SKM-1 (cell line): ENCODE measurements at regions not wholly inside any gene's neighbourhood (a gene's known extent, or its start where the extent isn't known, plus 50 kb on each side); places are given as distances from the start of the nearest gene placed in this dataset.
"Not testable (repeated sequence)": the region's sequence is repeated elsewhere in the genome, so short reads cannot be mapped to it uniquely, and the experiment has no call there.

Experiments
- DNase-seq: peaks from one replicate; lab custom pipeline; 2025; ENCODE audit not compliant: unreplicated experiment; lab: John Stamatoyannopoulos, UW

- no peak for DNase-seq
Observed at GRCh38 chr19:33866696-33867095, 70.0 kb downstream of the KCTD15 start.

DNA sequence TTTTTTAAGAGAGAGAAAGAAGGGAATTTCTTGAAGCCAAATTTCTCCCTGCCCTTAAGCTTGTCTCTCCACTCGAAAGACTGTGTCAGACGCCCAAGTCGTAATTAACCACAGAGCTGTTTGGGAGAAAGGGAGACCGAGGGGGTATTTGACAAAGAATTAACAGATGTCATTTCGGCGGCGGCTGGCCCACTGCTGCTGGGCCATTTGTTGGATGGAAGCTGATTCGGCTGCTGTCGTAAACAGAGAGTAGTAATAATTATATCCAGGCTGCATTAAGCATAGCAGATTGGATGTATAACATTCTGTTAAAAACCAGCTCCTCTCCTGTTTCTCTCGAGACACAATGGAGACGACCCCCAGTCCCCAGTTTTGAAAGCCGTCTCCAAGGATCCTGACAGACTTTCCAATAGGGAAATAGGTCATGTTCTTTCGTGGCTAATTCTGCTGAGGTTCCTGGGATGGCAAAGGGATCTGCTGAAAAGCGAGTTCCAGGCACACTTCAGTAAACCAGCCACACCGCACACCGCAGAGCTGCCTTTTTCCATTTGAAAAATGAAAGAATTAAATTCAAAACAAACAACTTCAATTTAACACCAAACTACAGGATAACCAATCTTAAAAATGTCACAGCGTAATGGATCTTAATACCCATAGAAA, 71.5 kb downstream of the KCTD15 start:
- DNase-seq, result no peak

DNA sequence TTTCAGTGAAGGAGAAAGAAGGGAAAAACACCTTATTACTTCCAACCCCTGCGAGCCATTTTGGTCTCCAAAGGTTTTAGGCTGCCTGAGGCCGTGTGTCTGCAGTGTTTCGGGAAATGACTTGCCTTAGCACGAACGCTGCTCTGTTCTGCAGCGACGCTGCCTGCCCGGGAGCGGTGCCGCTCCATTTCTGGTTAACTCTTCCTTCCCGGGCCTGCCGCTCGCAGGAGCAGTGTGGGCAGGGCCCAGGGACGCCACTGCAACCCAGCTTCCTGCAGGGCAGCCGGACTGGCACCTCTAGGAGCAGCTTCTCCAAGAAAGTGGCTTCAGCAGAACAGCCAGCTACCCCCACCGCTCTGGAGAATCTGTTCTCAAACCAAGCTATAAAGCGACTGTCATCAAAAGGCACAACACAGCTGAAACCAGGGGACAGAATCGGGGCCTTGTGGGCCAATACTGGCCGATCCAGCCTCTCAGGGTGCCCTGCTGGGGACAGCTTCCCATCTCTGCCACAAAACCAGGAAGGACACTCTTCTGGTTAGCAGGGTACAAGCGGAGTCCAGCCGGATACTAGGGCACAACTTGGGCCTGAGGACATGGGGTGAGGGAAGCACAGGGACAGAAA, 72.2 kb downstream of the KCTD15 start:
- DNase-seq, result no peak

DNA sequence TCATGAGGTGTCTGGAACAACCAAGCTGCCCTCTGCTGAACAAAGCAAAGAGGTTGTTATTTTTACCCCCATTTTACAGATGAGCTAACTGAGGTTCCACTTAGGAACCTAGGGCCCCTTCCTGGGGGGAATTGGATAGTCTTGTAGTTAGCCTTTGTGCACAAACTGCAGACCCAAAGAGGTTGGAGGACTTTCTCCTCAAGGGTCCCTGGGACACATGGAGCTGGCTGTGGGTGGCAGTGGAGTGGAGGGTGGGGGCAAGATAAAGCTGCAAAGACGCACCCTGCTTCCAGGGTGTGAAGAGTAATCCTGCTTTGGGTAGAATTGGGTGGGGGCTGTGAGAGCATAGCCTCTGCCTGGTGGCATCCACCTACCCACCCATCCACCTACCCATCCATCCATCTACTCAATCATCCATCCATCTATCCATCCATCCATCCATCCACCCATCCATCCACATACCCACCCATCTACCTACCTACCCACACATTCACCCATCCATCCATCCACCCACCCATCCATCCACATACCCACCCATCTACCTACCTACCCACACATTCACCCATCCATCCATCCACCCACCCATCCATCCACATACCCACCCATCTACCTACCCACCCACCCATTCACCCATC, 73.7 kb downstream of the KCTD15 start:
- DNase-seq, result not testable (repeated sequence)

GRCh38 chr19:33871605-33872004, 74.9 kb downstream of the KCTD15 start:
- no peak for DNase-seq

GRCh38 chr19:33872445-33873320, 76.0 kb downstream of the KCTD15 start:
- DNase-seq, result no peak

GRCh38 chr19:33875071-33875470, 78.4 kb downstream of the KCTD15 start:
- DNase-seq, result no peak

GRCh38 chr19:33876192-33876591, 79.5 kb downstream of the KCTD15 start:
- no peak for DNase-seq

- DNase-seq, result no peak
Observed at GRCh38 chr19:33878030-33878544, 81.4 kb downstream of the KCTD15 start.

GRCh38 chr19:33878910-33879810, 82.5 kb downstream of the KCTD15 start:
- no peak for DNase-seq

- no peak for DNase-seq
Observed at GRCh38 chr19:33879818-33880575, 83.3 kb downstream of the KCTD15 start.

DNA sequence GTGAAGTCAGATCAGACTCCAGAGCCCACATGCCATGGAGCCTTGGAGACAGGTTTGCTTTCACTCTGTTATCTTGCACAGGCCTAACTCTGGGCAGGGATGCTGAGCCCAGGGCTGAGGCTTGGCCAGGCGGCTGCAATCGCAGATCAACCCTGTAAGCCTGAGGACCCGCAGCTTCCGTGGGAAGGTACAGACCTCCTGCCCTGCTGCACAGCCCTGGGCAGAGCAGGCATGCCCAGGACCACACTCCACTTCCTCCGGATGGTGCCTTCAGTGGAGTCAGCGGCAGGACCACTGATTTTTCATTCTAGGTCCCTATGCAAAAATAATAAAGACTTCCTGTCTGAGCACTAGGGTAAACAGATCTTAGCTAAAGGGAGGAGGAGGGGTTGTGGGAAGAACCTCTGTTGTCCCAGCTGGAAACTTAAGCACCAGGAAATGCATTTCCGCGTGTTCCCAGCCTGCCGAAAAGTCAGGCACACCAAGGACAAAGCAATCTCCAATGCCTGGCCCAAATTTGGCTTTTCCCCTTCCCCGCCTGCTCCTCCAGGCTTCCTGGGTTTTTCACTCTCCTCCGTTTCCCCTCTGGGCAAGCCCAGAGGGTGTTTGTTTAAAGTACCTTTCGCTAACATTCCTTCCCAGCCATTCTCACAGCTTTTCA, 87.3 kb downstream of the KCTD15 start:
- no peak for DNase-seq

DNA sequence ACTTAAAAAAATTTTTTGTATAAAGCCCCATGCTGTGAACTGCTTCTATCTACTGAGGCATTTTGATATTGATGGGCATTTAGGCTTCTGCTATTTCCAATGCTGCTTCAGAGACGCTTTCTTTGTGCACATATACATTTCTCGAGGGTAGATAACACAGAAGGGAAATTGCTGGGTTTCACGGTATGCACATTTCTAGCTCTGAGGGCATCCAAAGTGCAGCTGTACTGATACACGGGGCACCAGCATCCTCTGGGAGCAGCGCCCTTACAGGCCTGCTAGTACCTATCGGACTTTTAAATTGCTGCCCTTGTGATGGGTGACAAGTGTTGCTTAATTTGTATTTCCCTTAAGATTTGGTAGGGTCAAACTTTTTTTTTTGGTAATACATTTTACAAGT, 88.6 kb downstream of the KCTD15 start:
- no peak for DNase-seq

DNA sequence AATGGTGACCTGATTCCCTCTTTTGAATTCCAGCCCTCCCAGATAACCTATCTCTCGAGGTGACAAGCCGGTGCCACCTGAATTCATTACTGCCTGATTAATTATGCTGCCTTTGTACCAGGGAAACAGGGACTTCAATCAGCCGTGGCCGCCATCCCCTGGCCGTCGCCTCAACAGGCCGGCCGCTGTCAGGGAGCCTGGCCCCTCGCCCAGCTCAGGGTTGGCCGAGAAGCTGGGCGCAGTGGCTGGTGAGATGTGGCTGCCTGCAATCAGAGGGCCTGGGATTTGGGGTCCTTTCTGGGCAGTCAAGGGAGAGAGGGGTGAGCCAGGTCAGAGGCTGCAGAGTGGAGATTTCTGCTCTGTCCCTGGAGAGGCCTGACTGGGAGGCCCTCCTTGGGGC, 91.2 kb downstream of the KCTD15 start:
- no peak for DNase-seq

DNA sequence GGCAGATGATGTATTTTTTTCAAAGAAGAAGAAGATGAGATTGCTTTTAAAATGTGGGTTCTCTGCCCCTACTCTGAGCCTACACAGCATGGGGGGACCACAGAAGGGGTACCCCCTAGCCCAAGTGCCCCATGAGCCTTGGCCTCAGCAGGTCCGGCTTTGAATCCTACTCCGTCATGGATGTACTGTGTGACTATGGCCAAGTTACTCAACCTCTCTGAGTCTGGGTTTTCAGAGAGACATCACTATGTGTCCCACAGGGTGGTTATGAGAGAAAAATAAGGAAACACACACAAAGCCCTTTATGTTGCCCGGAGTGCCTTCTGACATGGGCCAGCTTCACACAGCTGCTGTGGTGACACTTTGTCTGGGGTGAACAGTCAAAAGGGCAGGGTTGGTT, 92.0 kb downstream of the KCTD15 start:
- DNase-seq, result no peak

- DNase-seq, result no peak
Observed at GRCh38 chr19:33890569-33890968, 93.9 kb downstream of the KCTD15 start.

GRCh38 chr19:33891773-33892172, 95.1 kb downstream of the KCTD15 start:
- DNase-seq, result no peak

DNA sequence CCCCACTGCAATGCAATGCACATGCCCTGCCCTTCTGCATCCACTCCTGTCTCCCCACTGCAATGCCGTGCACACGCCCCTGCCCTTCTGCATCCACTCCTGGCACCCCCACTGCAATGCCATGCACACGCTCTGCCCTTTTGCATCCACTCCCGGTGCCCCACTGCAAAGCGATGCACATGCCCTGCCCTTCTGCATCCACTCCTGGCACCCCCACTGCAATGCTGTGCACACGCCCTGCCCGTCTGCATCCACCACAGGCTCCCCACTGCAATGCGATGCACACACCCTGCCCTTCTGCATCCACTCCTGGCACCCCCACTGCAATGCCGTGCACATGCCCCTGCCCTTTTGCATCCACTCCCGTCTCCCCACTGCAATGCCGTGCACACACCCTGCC, 98.1 kb downstream of the KCTD15 start:
- DNase-seq, result no peak

- DNase-seq, result no peak
Observed at GRCh38 chr19:33895366-33895765, 98.7 kb downstream of the KCTD15 start.
